ENCODE measurements at regions not wholly inside any gene's neighbourhood (a gene's known extent, or its start where the extent isn't known, plus 50 kb on each side); places are given as distances from the start of the nearest gene placed in this dataset.

- in situ Hi-C loops (cut with HindIII; ENCODE audit: low pct_unique_long_range_greater_than_20kb, low sequenced_read_pairs), result no loop called here
- DNase-seq (ENCODE audit: low read depth), result no peak
These were observed 204.2 kb upstream of the HS6ST1 start for GRCh38 chr2:128522829-128523228.

GRCh38 chr2:128523457-128523856 lies 204.8 kb upstream of the HS6ST1 start:
- DNase-seq (ENCODE audit: low read depth), result no peak
- in situ Hi-C loops (cut with HindIII; ENCODE audit: low pct_unique_long_range_greater_than_20kb, low sequenced_read_pairs), result no loop called here

DNA sequence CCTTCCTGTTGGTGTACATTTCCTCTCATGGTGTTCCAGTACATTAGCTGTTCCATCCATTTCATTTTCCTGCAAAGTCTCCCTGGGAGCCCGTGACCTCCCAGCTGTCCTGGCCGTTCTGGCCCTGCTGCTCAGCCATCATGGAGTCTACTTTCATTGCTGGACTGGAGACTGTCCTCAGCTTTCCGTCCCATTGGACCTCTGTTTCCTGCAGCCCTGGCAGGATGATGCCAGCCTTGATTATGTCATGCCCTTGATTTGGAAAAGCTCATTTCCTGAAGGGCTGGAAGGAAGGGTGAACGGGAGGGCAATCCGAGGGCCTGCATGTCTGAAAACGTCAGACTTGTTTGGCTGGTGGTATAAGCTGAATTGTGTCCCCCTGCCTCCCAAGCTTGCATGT lies 205.5 kb upstream of the HS6ST1 start:
- in situ Hi-C loops (cut with HindIII; ENCODE audit: low pct_unique_long_range_greater_than_20kb, low sequenced_read_pairs), result no loop called here
- no peak for DNase-seq (ENCODE audit: low read depth)

- in situ Hi-C loops (cut with HindIII; ENCODE audit: low pct_unique_long_range_greater_than_20kb, low sequenced_read_pairs), result no loop called here
- DNase-seq (ENCODE audit: low read depth), result no peak
These were observed 207.0 kb upstream of the HS6ST1 start for GRCh38 chr2:128525653-128526052.

DNA sequence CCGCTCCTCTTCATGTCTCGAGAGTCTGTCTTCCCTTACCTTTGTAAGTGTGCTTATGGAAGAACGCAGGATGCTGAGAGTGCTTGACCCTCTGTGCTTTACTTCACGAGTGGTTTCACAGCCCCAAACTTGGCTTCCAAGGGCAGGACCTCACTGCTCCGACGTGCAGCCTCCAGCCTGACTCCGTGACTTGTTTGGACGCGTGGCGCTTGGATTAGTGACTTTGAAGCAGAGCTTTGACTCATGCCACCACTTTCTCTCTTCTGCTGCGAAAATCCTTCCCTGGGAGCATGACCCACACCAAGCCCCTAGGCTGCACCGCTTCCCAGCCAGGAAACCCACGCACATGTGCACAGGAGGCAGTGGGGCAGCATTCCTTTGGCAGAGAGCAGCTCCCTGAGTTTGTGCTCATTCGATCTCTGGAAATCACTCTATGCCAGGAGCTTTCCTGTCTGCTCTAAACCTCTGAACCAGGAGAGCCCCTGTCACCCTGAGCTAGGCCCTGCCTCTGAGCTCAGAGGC lies 207.8 kb upstream of the HS6ST1 start:
- no peak for DNase-seq (ENCODE audit: low read depth)
- in situ Hi-C loops (cut with HindIII; ENCODE audit: low pct_unique_long_range_greater_than_20kb, low sequenced_read_pairs), result no loop called here

- in situ Hi-C loops (cut with HindIII; ENCODE audit: low pct_unique_long_range_greater_than_20kb, low sequenced_read_pairs), result no loop called here
- no peak for DNase-seq (ENCODE audit: low read depth)
These were observed 209.5 kb upstream of the HS6ST1 start for GRCh38 chr2:128528133-128528532.

DNA sequence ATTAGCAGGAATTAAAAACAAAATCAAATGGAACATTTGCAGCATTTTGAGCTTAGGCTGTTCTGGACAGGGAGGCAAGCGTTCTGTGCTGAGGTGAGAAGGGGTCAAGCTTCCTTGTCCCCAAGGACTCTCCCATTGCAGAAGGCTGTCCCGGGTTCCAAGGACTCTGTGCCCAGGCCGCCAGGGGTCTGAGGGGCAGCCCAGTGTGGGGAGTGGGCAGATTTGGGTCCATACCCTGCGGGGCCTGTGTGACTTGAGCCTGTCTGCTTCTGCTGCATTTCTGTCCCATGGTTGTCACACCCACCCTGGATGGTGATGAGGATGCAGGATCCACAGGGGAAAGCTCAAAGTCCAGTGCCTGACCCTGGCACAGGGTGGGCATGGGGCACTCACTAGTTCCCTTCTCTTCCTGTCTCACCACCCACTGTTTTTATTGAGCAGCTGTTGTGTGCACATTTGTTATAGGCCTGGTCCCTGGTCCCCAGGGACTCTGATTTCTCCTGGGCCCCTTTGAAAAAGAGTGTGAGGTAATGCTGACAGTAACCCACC lies 211.4 kb upstream of the HS6ST1 start:
- in situ Hi-C loops (cut with HindIII; ENCODE audit: low pct_unique_long_range_greater_than_20kb, low sequenced_read_pairs), result no loop called here
- no peak for DNase-seq (ENCODE audit: low read depth)

GRCh38 chr2:128531856-128532255 lies 213.2 kb upstream of the HS6ST1 start:
- DNase-seq (ENCODE audit: low read depth), result no peak
- in situ Hi-C loops (cut with HindIII; ENCODE audit: low pct_unique_long_range_greater_than_20kb, low sequenced_read_pairs), result no loop called here

GRCh38 chr2:128533101-128533500 lies 214.4 kb upstream of the HS6ST1 start:
- DNase-seq (ENCODE audit: low read depth), result no peak
- in situ Hi-C loops (cut with HindIII; ENCODE audit: low pct_unique_long_range_greater_than_20kb, low sequenced_read_pairs), result no loop called here

- in situ Hi-C loops (cut with HindIII; ENCODE audit: low pct_unique_long_range_greater_than_20kb, low sequenced_read_pairs), result no loop called here
- no peak for DNase-seq (ENCODE audit: low read depth)
These were observed 216.2 kb upstream of the HS6ST1 start for GRCh38 chr2:128534688-128535392.

- DNase-seq (ENCODE audit: low read depth), result peak; percentile 54
- in situ Hi-C loops (cut with HindIII; ENCODE audit: low pct_unique_long_range_greater_than_20kb, low sequenced_read_pairs), result no loop called here
These were observed 217.3 kb upstream of the HS6ST1 start for GRCh38 chr2:128535953-128536352.

DNA sequence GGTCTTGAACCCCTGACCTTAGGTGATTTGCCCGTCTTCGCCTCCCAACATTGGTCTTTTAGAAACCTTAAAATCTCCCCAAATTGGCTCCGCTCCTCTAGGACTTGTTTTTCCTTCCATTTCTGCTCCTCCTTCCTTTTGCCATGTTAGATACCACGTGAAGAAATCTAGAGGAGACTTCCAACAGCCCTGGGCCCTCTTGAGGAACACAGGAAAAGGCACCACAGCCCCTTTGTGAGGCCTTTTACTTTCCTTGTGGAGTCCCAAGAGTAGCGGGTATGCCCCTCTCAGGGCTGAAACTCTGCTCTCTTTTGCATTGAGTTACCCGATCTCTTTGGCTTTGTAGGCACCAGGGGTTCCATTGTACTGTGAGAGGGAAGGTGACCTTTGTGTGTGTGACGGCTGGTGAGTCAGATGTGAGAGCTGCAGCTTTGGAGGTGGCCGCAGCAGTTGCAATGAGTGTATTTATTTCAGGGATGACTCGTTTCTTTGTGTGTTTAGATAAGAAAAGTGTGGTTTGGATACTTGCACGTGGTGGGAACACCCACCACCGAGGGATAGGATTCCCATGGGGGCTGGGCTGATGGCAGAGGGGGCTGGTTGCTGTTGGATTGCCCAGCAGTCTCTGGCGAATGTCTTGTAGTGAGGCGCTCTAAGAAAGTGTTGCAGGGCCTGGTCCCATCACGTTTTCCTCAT lies 218.4 kb upstream of the HS6ST1 start:
- DNase-seq (ENCODE audit: low read depth), result peak; percentile 76
- in situ Hi-C loops (cut with HindIII; ENCODE audit: low pct_unique_long_range_greater_than_20kb, low sequenced_read_pairs), result no loop called here

- in situ Hi-C loops (cut with HindIII; ENCODE audit: low pct_unique_long_range_greater_than_20kb, low sequenced_read_pairs), result no loop called here
- no peak for DNase-seq (ENCODE audit: low read depth)
These were observed 219.0 kb upstream of the HS6ST1 start for GRCh38 chr2:128537646-128538045.

DNA sequence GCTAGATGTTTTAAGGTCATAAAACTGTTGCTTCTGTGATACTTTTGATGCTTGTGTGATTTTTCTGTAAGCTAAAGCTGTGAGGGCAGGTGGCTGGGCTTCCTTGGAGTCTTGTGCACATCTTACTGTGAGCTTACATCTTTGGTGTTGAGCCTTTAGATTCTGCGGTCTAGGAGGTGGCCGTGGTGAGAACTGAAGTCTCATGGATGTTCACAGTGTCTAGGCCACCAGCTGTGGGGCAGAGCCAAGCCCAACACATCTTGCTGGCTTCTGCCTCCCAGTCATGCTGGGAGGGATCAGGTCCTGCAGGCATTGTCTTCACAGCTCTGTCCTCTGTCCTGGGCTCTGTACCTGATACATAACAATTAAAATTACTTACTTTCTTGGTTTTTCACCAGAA lies 219.7 kb upstream of the HS6ST1 start:
- in situ Hi-C loops (cut with HindIII; ENCODE audit: low pct_unique_long_range_greater_than_20kb, low sequenced_read_pairs), result no loop called here

DNA sequence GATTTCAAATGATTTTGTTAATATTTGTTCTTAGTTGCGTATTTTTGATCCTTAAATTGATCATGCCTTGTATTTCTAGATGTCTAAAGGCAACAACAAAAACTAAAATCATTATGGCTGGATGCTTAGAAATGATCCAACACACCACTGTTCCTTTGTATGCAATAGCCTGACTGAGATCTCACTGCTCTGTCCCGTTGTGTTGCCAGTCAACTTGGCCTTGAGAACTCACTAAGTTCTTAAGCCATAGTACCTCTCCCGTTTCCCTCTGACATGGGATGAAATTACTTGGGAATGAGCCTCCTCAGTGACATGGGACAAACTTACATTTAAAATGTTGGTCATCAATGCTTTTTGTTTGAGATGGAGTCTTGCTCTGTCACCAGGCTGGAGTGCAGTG lies 222.0 kb upstream of the HS6ST1 start:
- DNase-seq (ENCODE audit: low read depth), result no peak
- in situ Hi-C loops (cut with HindIII; ENCODE audit: low pct_unique_long_range_greater_than_20kb, low sequenced_read_pairs), result no loop called here

More for the DNA sequence above, 219.7 kb upstream of the HS6ST1 start:
- DNase-seq (ENCODE audit: low read depth), result no peak

- in situ Hi-C loops (cut with HindIII; ENCODE audit: low pct_unique_long_range_greater_than_20kb, low sequenced_read_pairs), result no loop called here
- DNase-seq (ENCODE audit: low read depth), result no peak
These were observed 222.8 kb upstream of the HS6ST1 start for GRCh38 chr2:128541448-128541847.

- in situ Hi-C loops (cut with HindIII; ENCODE audit: low pct_unique_long_range_greater_than_20kb, low sequenced_read_pairs), result no loop called here
- DNase-seq (ENCODE audit: low read depth), result no peak
These were observed 224.4 kb upstream of the HS6ST1 start for GRCh38 chr2:128543036-128543435.

DNA sequence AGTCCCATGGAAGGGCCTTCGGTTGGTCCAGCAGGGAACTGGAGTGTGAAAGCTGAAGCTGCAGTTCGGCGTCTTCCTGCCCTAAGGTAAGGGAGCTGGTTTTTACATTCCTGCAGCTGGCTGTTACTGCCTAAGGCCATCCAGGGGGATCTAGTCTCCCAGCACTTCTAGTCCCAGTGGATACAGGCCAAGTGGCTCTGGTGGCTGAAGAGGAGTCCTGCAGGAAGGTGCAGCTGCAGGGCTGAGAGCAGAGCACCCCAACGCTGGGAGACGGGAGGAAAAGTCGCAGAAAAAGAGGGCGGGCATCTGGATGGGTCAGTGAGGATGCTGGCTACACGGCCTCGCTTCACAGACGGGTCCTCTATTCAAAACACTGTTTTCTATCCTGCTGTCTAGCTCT lies 225.0 kb upstream of the HS6ST1 start:
- no peak for DNase-seq (ENCODE audit: low read depth)
- in situ Hi-C loops (cut with HindIII; ENCODE audit: low pct_unique_long_range_greater_than_20kb, low sequenced_read_pairs), result no loop called here

DNA sequence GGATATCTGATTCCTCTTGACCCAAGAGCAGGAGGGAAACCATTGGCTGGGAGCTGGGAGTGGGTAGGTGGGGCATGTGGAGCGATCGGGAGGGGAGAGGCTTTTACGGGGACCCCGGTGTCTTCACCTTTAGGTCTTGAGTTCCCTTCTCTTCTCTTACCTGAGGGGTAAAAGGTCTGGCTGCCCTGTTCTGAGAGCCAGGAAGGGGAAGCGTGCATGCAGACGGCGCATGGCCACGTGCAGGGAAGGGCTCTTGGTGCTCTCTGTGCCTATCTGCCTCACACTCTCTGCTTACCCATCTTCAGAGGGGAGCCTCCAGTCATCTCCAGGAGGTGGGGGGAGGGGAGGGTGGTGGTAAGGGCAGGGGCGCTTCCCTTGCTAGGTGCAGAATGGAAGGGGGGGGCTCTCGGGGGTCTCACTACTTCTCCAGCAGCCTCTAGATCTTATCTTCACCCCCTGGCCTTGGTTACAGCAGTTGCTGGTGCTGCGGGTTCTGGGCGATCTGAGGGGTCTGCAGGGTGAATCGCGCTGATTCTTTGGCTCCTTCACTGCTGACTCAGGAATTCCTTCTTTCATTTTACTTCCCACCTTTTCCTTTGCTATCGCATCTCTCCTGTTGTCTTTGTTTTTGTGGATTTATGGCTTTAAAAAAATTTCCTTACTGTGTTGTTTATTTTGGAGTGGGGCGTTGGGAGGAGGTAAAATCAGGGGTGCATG lies 225.8 kb upstream of the HS6ST1 start:
- DNase-seq (ENCODE audit: low read depth), result no peak
- in situ Hi-C loops (cut with HindIII; ENCODE audit: low pct_unique_long_range_greater_than_20kb, low sequenced_read_pairs), result no loop called here

Data from Caki2 (cell line).